H7 (cell line): ENCODE measurements at regions not wholly inside any gene's neighbourhood (a gene's known extent, or its start where the extent isn't known, plus 50 kb on each side); places are given as distances from the start of the nearest gene placed in this dataset.
A peak's percentile ranks its signal among the peaks of the same experiment; 100 is the strongest.

Experiments
- DNase-seq: peaks from one replicate; pipeline ENCODE4 v3.0.0; 2012
- H3K27me3 ChIP-seq: 2 replicates; pipeline ENCODE4 v1.6.0; 2011; ENCODE audit warnings: mild to moderate bottlenecking, low read length; ENCODE audit not compliant: control insufficient read depth, insufficient read depth
- H3K36me3 ChIP-seq: replicated peaks from 2 replicates; pipeline ENCODE4 v1.5.1; 2011; ENCODE audit warnings: low read length; ENCODE audit not compliant: control insufficient read depth, insufficient read depth
- H3K4me3 ChIP-seq: 2 replicates; pipeline ENCODE4 v1.5.1; 2011; ENCODE audit warnings: low read depth, mild to moderate bottlenecking, control low read depth, low read length, moderate library complexity; ENCODE audit not compliant: insufficient read depth

DNA sequence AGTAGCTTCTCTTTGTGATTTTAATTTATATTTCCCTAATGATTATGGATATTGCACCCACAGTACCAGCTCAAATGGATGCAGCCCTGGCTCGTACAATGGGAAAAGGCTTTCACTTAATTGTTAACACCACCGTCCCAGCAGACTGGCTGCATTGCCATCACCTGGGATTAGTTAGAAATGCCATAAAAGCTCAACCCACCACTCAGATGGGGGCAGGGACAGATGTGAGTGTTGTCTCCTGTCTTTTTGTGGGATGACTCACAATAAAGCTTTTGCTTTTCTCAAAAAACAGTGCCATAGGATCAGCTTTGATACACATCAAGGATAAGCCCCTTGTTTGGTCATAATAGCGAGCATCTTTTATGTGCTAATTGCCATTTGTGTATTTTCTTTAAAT, 729.1 kb downstream of the TNS3 start:
- no peak overlapping the region for H3K4me3 ChIP-seq
- DNase-seq: no peak
- H3K36me3 ChIP-seq: no peaks in the 10 kb centered on the region
- H3K27me3 ChIP-seq: no peaks in the 10 kb centered on the region

DNA sequence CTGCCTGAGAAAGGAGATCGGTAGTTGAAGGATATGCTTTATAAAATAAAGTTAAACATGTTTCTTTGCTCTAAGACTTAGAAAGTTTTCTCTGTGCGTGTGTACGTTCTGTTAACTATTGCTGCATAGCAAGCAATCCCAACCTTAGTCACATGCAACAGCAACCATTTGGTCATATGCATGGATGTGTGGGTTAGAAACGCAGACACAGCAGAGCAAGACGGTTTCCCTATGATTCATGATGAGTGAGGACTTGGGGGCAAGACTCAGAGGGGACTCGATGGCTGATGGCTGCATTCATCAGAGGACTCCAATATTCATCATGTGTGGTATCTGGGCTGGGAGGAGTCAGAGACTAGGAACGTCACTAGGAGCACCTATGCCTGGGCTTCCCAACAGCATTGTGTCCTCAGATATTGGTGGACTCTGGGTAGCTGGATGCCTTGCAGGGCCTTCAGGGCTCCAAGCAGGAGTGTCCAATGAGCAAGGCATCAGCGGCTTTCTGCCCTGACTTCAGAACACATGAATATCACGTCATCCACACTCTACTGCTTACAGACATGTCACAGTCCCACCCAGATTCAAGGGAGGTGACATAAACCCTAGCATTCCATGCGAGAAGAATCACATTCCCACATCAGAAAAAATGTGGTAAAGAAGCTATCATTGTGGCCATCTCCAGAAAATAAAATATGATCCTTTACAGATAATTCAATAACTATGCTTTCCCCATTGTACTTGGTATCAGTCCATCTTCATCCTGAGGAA, 731.2 kb downstream of the TNS3 start:
- DNase-seq: no peak
- no peak overlapping the region for H3K4me3 ChIP-seq
- no peaks in the 10 kb centered on the region for H3K27me3 ChIP-seq
- H3K36me3 ChIP-seq: no peaks in the 10 kb centered on the region

DNA sequence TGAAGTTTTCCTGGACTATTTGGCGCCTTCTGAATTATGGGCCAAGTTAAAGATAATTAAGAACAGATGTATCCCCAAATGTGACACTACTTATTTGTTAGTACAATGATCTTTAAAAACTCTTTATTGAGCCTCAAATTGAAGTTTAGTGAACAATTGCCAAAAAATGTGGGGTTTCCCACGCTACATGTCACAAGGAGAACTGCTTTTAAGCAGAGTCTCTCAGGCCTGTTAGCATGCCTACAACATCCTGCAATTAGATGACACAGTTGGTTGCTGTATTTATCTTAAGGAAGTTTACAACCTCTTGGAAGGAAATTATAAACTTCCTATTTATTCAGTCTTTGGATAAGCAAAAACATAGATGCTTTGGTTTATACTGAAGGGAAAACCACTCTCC, 733.0 kb downstream of the TNS3 start:
- no peak overlapping the region for H3K4me3 ChIP-seq
- no peaks in the 10 kb centered on the region for H3K27me3 ChIP-seq
- DNase-seq: no peak
- H3K36me3 ChIP-seq: no peaks in the 10 kb centered on the region

DNA sequence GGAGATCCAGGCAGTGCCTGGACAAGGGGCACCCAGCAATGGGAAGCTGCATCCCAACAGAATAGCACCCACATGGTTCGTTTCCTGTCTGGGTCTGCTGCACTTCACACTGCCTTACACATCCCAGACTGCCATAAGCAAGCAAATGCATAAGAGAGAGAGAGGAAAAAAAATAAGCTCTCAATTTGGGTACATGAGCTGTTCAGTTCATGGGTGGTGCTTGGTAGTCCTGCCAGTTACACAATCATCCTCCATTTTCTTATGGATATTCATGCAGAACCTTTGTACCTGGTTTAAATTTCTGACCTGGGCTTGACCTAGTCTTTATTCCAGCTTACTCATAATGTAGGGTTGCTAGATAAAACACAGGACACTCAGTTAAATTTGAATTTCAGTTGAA, 733.6 kb downstream of the TNS3 start:
- no peaks in the 10 kb centered on the region for H3K36me3 ChIP-seq
- no peak overlapping the region for H3K4me3 ChIP-seq
- DNase-seq: no peak
- H3K27me3 ChIP-seq: no peaks in the 10 kb centered on the region

DNA sequence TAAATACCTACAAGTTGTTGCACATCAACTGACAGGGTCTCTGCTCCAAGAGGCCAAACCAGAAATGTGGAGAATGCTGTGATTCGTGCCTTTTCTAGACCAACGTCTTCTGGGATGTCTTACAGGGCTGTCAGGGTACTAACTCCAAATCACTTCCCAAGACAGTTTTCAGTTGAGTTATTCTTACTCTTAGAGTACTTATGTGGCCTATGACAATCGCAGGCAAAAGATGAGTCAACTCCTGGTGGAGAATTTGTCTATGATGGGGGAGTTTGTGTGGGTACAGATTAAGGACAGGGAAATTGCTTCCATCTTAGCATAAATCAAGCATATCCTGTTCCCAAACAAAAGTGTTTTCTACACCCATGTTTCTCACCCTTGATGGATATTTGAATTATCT, 734.8 kb downstream of the TNS3 start:
- H3K27me3 ChIP-seq: no peaks in the 10 kb centered on the region
- H3K36me3 ChIP-seq: no peaks in the 10 kb centered on the region
- no peak for DNase-seq

DNA sequence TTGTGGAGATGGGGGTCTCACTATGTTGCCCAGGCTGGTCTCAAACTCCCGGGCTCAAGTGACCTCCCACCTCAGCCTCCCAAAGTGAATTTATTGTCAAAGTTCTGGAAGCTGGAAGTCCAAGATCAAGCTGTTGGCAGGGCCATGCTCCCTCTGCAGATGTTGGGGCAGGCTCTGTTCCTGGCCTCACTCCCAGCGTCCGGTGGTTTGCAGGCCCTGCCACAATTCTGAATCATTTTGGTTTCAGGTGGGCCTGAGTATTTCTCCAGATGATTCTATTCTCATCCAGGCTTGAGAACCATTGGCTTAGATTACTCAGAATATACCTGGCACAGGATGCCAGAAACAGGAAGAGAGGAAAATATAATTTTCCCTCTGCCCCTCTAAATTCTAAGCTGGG, 737.4 kb downstream of the TNS3 start:
- no peak for DNase-seq

More for the DNA sequence above, 734.8 kb downstream of the TNS3 start:
- H3K4me3 ChIP-seq: no peak overlapping the region

DNA sequence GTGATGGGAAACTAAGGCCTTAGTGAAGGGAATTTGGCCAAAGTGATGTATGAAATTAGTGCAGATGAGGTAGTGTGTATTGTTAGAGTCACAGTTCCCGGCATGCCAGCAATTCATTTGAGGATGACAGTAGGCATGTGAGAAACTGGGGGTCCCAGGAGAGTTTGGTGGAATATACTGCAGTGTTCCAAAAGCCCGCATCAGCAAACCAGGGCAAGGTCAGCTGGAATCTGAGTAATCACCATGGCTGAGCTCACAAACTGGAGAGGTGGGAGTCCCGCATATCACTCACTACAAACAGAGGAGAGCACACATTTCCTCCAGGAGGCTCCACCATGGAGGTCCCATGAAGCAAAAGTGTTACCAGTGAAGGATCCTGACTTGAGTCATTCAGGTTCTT, 740.7 kb downstream of the TNS3 start:
- DNase-seq: no peak
- Histone ChIP-seq H3K27me3 (no peaks in the 10 kb centered on the region), H3K4me3 (no peak overlapping the region), H3K36me3 (no peaks in the 10 kb centered on the region)

More for the DNA sequence above, 737.4 kb downstream of the TNS3 start:
- no peak overlapping the region for H3K4me3 ChIP-seq
- no peaks in the 10 kb centered on the region for H3K27me3 ChIP-seq
- H3K36me3 ChIP-seq: no peaks in the 10 kb centered on the region

DNA sequence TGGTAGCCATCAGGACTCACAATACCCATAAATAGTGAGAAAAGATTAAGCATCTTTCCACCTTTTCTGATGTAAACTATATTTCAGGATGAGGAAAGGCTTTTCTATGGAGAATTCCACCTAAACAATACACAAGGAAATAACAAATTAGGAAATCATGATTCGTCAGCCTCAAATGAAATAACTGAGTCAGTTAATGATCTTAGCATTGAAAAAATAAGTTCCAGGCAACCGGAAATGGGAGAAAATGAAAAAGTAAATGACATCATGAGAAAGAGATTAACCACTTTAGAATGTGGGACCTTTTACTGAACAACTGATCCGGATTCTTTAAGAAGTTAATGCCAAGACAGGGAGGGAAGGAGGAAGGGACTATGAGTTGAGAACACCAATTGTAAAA, 742.3 kb downstream of the TNS3 start:
- no peak for DNase-seq
- no peak overlapping the region for H3K4me3 ChIP-seq
- H3K27me3 ChIP-seq: no peaks in the 10 kb centered on the region
- no peaks in the 10 kb centered on the region for H3K36me3 ChIP-seq

DNA sequence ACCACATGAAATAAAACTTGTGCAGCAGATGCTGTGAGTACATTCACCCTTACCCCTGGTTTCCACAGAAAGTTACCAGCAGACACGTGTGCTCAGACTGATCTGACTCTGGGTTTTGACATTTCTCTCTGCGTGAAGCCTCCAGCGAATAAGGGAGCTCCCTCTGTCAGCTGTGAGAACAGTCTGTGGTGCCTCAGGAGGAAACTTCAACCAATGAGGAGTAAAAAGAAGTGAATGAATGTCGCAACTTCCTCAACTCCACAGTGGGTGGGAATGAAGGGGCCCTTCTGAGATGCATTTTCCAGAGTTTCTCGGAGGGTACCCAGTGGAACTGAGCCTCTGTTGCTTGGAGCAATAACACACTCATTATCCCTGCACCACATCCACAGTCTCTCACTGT, 743.4 kb downstream of the TNS3 start:
- Histone ChIP-seq H3K4me3 (no peak overlapping the region), H3K27me3 (no peaks in the 10 kb centered on the region), H3K36me3 (no peaks in the 10 kb centered on the region)
- peak; percentile 3 for DNase-seq

DNA sequence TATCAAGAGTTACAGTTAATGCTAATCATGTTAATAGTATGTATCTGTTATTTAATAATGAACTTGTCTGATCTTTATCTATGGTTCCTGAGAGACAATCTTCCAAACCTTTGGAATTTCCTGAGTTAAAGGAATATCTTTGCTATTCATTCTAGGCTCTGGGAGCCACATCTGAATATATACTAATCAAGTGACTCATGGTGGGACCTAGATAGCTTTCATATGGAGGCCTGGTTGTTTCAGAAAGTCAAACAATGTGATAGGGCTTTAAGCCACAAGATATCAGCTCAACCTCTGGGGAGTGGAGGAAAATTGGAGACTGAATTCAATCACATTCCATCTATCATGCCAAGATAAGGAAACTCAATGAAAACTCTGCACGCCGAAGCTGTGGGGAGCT, 746.4 kb downstream of the TNS3 start:
- H3K27me3 ChIP-seq: no peaks in the 10 kb centered on the region
- H3K36me3 ChIP-seq: no peaks in the 10 kb centered on the region
- no peak overlapping the region for H3K4me3 ChIP-seq
- no peak for DNase-seq

DNA sequence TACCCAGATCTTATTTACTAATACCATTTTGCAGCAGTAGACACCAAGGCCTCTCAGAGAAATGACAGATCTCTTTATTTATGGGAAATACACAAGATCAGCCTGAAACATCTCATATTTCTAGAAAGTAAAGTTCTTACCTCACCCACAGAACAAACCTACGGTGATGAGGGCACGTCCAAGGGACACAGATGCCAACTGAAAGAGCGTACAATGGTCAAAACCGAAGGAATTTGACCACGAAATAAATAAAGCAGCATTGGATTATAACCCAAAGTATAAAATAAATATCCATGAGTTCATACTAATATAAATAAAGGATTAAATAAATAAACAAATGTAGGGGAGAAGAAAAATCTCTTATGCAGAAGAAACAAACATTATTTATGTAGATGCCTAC, 747.0 kb downstream of the TNS3 start:
- no peaks in the 10 kb centered on the region for H3K27me3 ChIP-seq
- H3K36me3 ChIP-seq: no peaks in the 10 kb centered on the region
- DNase-seq: no peak

DNA sequence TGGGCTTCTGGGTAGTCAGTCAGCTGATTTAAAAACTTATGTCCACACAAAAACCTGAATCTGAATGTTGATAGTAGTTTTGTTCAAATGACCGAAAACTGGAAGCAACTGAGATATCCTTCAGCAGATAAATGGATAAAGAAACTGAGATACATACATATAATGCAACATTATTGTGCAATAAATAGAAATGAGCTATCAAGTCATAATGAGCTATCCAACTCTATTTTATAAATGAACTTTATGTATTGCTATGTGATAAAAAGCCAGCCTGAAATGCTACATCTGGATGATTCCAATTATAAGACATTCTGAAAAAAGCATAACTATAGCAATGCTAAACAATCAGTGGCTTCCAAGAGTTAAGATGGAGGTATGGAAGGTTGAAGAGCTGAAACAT, 748.7 kb downstream of the TNS3 start:
- Histone ChIP-seq H3K4me3 (no peak overlapping the region), H3K36me3 (no peaks in the 10 kb centered on the region), H3K27me3 (no peaks in the 10 kb centered on the region)
- no peak for DNase-seq

More for the DNA sequence above, 747.0 kb downstream of the TNS3 start:
- H3K4me3 ChIP-seq: no peak overlapping the region

DNA sequence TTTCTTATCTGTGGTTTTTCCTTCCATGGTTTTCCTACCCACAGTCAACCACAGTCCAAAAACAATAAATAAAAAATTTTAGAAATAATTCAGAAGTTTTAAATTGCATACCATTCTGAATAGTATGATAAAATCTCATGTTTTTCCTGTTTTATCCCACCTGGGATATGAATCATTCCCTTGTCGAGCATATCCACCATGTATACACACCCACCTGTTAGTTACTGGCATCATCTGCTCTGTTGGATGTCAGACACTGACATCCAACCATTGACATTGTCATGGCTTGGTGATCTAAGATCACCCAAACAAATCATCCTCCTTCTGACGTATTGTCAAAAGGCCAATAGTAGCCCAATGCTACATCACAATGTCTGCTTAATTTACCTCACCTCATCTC, 749.8 kb downstream of the TNS3 start:
- no peaks in the 10 kb centered on the region for H3K36me3 ChIP-seq
- DNase-seq: no peak
- no peaks in the 10 kb centered on the region for H3K27me3 ChIP-seq
- no peak overlapping the region for H3K4me3 ChIP-seq

DNA sequence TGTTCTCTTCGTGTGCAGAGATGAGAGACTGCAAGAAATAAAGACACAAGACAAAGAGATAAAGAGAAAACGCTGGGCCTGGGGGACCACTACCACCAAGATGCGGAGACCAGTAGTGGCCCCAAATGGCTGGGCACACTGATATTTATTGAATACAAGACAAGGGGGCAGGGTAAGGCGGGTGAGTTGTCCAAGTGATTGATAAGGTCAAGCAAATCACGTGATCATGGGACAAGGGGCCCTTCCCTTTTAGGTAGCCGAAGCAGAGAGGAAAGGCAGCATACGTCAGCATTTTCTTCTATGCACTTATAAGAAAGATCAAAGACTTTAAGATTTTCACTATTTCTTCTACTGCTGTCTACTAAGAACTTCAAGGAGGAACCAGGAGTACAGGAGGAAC, 762.1 kb downstream of the TNS3 start:
- H3K36me3 ChIP-seq: no peaks in the 10 kb centered on the region
- DNase-seq: no peak
- H3K27me3 ChIP-seq: no peaks in the 10 kb centered on the region
- no peak overlapping the region for H3K4me3 ChIP-seq

DNA sequence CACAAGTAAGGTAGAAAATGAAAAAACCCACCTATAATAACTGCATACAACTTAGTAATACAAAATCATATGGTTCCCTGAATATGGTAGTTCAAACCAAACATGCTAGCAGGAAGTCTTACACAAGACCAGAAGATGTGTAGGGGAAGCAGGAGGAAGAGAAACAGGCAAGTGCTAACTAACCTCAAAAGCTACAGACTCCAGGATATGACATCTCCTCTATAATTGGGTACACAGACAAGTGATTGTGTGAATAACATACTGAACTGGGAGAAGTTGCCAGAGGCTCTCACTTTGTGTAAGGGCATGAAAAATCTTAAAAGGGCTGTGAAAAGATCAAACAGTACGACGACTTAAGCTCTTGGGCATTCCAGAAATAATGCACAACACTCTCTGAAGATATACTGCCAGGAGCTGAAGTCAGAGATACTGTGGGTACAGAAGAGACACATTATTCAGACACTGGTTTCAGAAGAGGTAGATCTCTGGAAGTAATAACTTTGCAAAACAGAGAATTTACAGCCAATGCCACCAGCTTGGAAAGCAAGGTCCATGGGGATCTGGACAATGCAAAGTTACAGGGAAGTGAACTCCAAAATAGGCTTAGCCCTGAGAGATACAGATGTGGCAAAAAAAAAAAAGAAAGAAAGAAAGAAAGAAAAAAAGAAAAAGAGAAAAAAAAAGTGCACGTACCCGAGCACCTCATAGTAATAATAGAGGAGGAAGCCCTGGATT, 767.2 kb downstream of the TNS3 start:
- DNase-seq: no peak
- no peak overlapping the region for H3K4me3 ChIP-seq
- H3K27me3 ChIP-seq: no peaks in the 10 kb centered on the region

More for the DNA sequence above, 767.2 kb downstream of the TNS3 start:
- no peaks in the 10 kb centered on the region for H3K36me3 ChIP-seq
